ENCODE measurements at regions not wholly inside any gene's neighbourhood (a gene's known extent, or its start where the extent isn't known, plus 50 kb on each side); places are given as distances from the start of the nearest gene placed in this dataset.

DNA sequence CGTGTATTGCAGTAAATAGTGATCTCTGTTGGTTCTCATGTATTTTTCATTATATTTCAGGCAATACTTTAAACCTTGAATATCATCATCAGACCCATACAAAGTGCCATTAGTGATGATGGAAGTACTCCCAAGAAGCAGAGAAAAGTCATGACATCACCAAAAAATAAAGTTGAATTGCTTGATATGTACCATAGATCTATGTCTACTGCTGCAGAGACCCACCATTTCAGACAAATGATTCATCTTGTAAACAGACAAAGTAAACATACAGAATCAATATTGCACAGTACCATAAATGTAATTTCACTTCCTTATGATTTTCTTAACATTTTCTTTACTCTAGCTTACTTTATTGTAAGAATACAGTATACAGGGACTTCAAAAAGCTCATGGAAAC is 347.8 kb downstream of the IPMK start:
- Histone ChIP-seq H3K4me2 (ENCODE audit: control insufficient read depth, insufficient read depth) (no peak overlapping the region), H2AFZ (ENCODE audit: control insufficient read depth, low read depth, low read length) (no peak overlapping the region), H3K4me3 (no peak overlapping the region), H4K20me1 (ENCODE audit: control insufficient read depth, insufficient read depth) (no peaks in the 10 kb centered on the region), H3K79me2 (ENCODE audit: control insufficient read depth, insufficient read depth, low read length) (no peaks in the 10 kb centered on the region), H3K9ac (ENCODE audit: control insufficient read depth, insufficient read depth, low read length) (no peak overlapping the region), H3K4me1 (ENCODE audit: control insufficient read depth, insufficient read depth, low read length) (no peaks in the 10 kb centered on the region), H3K27ac (ENCODE audit: control insufficient read depth, insufficient read depth) (no peak overlapping the region), H3K27me3 (replicated peaks in 1 of 2; ENCODE audit: control insufficient read depth in 2 of 2, insufficient read depth in 2 of 2, low read length in 1 of 2) (no peaks in the 10 kb centered on the region), H3K9me3 (replicated peaks; ENCODE audit: control insufficient read depth, insufficient read depth, low read length) (no peaks in the 10 kb centered on the region), H3K36me3 (ENCODE audit: control insufficient read depth in 2 of 2, insufficient read depth in 2 of 2, low read length in 1 of 2) (no peaks in the 10 kb centered on the region)
- TF ChIP-seq TCF7 (IDR thresholded peaks at IDR 0.05; ENCODE audit: borderline replicate concordance) (no peak), HSF1 (IDR thresholded peaks at IDR 0.05; ENCODE audit: low read depth, low read length) (no peak), FOXK2 (IDR thresholded peaks at IDR 0.05) (no peak), ZNF24 (IDR thresholded peaks at IDR 0.05) (no peak), NRF1 (conservative IDR thresholded peaks at IDR 0.05; ENCODE audit: low read depth, low read length) (no peak), TCF12 (IDR thresholded peaks at IDR 0.05; ENCODE audit: low read depth, low read length) (no peak), TARDBP (IDR thresholded peaks at IDR 0.05; ENCODE audit: borderline replicate concordance) (no peak)
- TF ChIP-seq, protein P1, sequence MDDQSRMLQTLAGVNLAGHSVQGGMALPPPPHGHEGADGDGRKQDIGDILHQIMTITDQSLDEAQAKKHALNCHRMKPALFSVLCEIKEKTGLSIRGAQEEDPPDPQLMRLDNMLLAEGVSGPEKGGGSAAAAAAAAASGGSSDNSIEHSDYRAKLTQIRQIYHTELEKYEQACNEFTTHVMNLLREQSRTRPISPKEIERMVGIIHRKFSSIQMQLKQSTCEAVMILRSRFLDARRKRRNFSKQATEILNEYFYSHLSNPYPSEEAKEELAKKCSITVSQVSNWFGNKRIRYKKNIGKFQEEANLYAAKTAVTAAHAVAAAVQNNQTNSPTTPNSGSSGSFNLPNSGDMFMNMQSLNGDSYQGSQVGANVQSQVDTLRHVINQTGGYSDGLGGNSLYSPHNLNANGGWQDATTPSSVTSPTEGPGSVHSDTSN (IDR thresholded peaks at IDR 0.05; ENCODE audit: insufficient replicate concordance, low read depth, low read length) = no peak
- TF ChIP-seq, protein P2, sequence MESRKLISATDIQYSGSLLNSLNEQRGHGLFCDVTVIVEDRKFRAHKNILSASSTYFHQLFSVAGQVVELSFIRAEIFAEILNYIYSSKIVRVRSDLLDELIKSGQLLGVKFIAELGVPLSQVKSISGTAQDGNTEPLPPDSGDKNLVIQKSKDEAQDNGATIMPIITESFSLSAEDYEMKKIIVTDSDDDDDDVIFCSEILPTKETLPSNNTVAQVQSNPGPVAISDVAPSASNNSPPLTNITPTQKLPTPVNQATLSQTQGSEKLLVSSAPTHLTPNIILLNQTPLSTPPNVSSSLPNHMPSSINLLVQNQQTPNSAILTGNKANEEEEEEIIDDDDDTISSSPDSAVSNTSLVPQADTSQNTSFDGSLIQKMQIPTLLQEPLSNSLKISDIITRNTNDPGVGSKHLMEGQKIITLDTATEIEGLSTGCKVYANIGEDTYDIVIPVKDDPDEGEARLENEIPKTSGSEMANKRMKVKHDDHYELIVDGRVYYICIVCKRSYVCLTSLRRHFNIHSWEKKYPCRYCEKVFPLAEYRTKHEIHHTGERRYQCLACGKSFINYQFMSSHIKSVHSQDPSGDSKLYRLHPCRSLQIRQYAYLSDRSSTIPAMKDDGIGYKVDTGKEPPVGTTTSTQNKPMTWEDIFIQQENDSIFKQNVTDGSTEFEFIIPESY (IDR thresholded peaks at IDR 0.05) = no peak
- SMC1A ChIA-PET (ENCODE audit: uncharacterized antibody, unreplicated experiment) = interaction anchor here (1.7 kb wide), 1 partner anchor 29 kb away, joined by 4 read pairs; no protein-coding TSS in a partner anchor
- CTCF ChIA-PET = no interaction called here
- no peak for FAIRE-seq
- POLR2A ChIA-PET = no interaction called here
- WGBS (ENCODE audit: insufficient coverage, insufficient replicate concordance, low lambda C conversion rate, missing lambda C conversion rate) = 0% methylated on average over 1 of the region's 1 CpG
- DNase-seq (ENCODE audit: low read depth, low spot score) = no peak
- ATAC-seq = no peak
- RAD21 ChIA-PET (ENCODE audit: unreplicated experiment) = no interaction called here
- in situ Hi-C loops (cut with MboI) = no loop called here
- BruUV-seq (replicated peaks) = no TSS peak
- intact Hi-C loops (cut with micrococcal nuclease; ENCODE audit: unreplicated experiment) = no loop called here

All from GM12878 (cell line).